HepG2 (cell line): ENCODE measurements at regions not wholly inside any gene's neighbourhood (a gene's known extent, or its start where the extent isn't known, plus 50 kb on each side); places are given as distances from the start of the nearest gene placed in this dataset.

Experiments used
- ATAC-seq: fragments of 200-7000 bp; cut with Tn5 transposase; 3 replicates; pipeline ENCODE4 v1.9.1; 2020; ENCODE audit warnings: mild to moderate bottlenecking, moderate library complexity
- BruUV-seq: library from RNA; stranded (reverse); fragments of 400-500 nt; replicated peaks from 2 replicates; lab custom pipeline; 2021; lab: Mats Ljungman, UMichigan
- CTCF ChIA-PET: fragments of 300-600 bp; formaldehyde crosslinking; extraction: SDS; loops from one replicate; lab custom pipeline; 2021; ENCODE audit warnings: low total read pairs, inconsistent platforms, low intra/inter-chr PET ratio; lab: Yijun Ruan, JAX
- POLR2A ChIA-PET: fragments of 350-600 bp; sonication (Branson Sonifier 250); formaldehyde crosslinking; loops from one replicate; lab custom pipeline; 2020; ENCODE audit warnings: antibody characterized with exemption, inconsistent platforms; lab: Yijun Ruan, JAX
- DNase-seq: peaks from one replicate; pipeline ENCODE4 v3.0.0-alpha.2; 2015; ENCODE audit warnings: low spot score
- FAIRE-seq: peaks from 3 replicates; lab custom pipeline; 2011; peaks lifted over from hg19 to GRCh38; lab: Jason Lieb, UNC
- H2AFZ ChIP-seq: one replicate; pipeline ENCODE4 v1.6.1; 2011; ENCODE audit warnings: low read length, inconsistent platforms
- H3K27ac ChIP-seq: fragments of 300-600 bp; 3 replicates; pipeline ENCODE4 v1.8.0; 2011; ENCODE audit warnings: mixed run types, mild to moderate bottlenecking, mixed read lengths, low read length, inconsistent platforms; ENCODE audit not compliant: insufficient read depth; ENCODE audit errors: extremely low read length
- H3K27me3 ChIP-seq, 2 experiments: fragments of 200-600 bp in 1 of 2; 2 replicates in 1 of 2; 3 replicates in 1 of 2; pipeline versions ENCODE4 v1.6.0 to v1.8.0; 2011; ENCODE audit warnings: low read length in 2 of 2, mild to moderate bottlenecking in 2 of 2, moderate library complexity in 2 of 2, inconsistent platforms in 1 of 2; ENCODE audit not compliant: insufficient read depth in 2 of 2, control insufficient read depth in 1 of 2
- H3K36me3 ChIP-seq, 2 experiments: fragments of 200-600 bp in 1 of 2; replicated peaks in 1 of 2; 2 replicates in 1 of 2; 3 replicates in 1 of 2; pipeline versions ENCODE4 v1.5.1 to v1.8.0; 2011; ENCODE audit warnings: low read length in 2 of 2, inconsistent platforms in 1 of 2; ENCODE audit not compliant: insufficient read depth in 2 of 2, control insufficient read depth in 1 of 2
- H3K4me1 ChIP-seq: 2 replicates; pipeline ENCODE4 v1.5.1; 2012; ENCODE audit warnings: low read length, inconsistent platforms; ENCODE audit not compliant: insufficient read depth
- H3K4me2 ChIP-seq: 2 replicates; pipeline ENCODE4 v1.6.0; 2011; ENCODE audit warnings: low read depth, low read length, inconsistent platforms
- H3K4me3 ChIP-seq, 3 experiments: fragments of 200-600 bp in 1 of 3; sonication (generic), shearing (Covaris generic) in 1 of 3; replicated peaks in 1 of 3; 2 replicates each; pipeline ENCODE4 v1.5.1; 2011 to 2016; ENCODE audit warnings: low read length in 3 of 3, inconsistent platforms in 2 of 3, low read depth in 2 of 3, mild to moderate bottlenecking in 2 of 3, control low read depth in 1 of 3, mixed read lengths in 1 of 3; ENCODE audit not compliant: insufficient read depth in 1 of 3
- H3K79me2 ChIP-seq: one replicate; pipeline ENCODE4 v1.6.1; 2011; ENCODE audit warnings: low read length, inconsistent platforms; ENCODE audit not compliant: insufficient read depth
- H3K9ac ChIP-seq: 2 replicates; pipeline ENCODE4 v1.6.0; 2011; ENCODE audit warnings: mild to moderate bottlenecking, low read depth, low read length, inconsistent platforms; ENCODE audit not compliant: insufficient read depth
- H3K9me3 ChIP-seq: 2 replicates; pipeline ENCODE4 v1.5.1; 2012; ENCODE audit warnings: mild to moderate bottlenecking, low read length
- H4K20me1 ChIP-seq: 2 replicates; pipeline ENCODE4 v1.6.0; 2011; ENCODE audit warnings: inconsistent platforms, mild to moderate bottlenecking, low read length, moderate library complexity; ENCODE audit not compliant: insufficient read depth
- EED ChIP-seq: sonication (generic); formaldehyde crosslinking; IDR thresholded peaks from 2 replicates; pipeline ENCODE4 v1.5.0; 2020; ENCODE audit warnings: mild to moderate bottlenecking, missing genetic modification reagents
- GATA4 ChIP-seq: sonication (generic); IDR thresholded peaks from 2 replicates; pipeline ENCODE4 v1.6.1; 2016; ENCODE audit warnings: antibody characterized with exemption, low read depth, borderline replicate concordance
- HHEX ChIP-seq: IDR thresholded peaks from 2 replicates; pipeline ENCODE4 v1.6.1; 2016; ENCODE audit warnings: control low read depth
- MAFK ChIP-seq, 2 experiments: IDR thresholded peaks in 1 of 2; conservative IDR thresholded peaks in 1 of 2; 2 replicates each; pipeline ENCODE4 v1.6.1; 2011; ENCODE audit warnings: improper control_type of control experiment in 2 of 2, low read length in 2 of 2
- POLR2A ChIP-seq, 2 experiments: IDR thresholded peaks; 2 replicates each; pipeline ENCODE4 v1.6.1; 2011; ENCODE audit warnings: low read depth in 2 of 2, low read length in 2 of 2, mild to moderate bottlenecking in 1 of 2, moderate library complexity in 1 of 2; ENCODE audit not compliant: insufficient read depth in 1 of 2
- ZBTB7B ChIP-seq: sonication (generic); formaldehyde crosslinking; IDR thresholded peaks from 2 replicates; pipeline ENCODE4 v1.4.0; 2020; ENCODE audit warnings: missing genetic modification reagents
- ZIK1 ChIP-seq: sonication (generic); formaldehyde crosslinking; IDR thresholded peaks from 2 replicates; pipeline ENCODE4 v1.5.0; 2020; ENCODE audit warnings: mild to moderate bottlenecking, low read depth, missing genetic modification reagents, borderline replicate concordance
- ZNF282 ChIP-seq: fragments of 450-650 bp; IDR thresholded peaks from 2 replicates; pipeline ENCODE4 v1.6.1; 2018; ENCODE audit not compliant: partially characterized antibody
- ZNF660 ChIP-seq: sonication (generic); formaldehyde crosslinking; IDR thresholded peaks from 2 replicates; pipeline ENCODE4 v1.5.1; 2020; ENCODE audit warnings: mild to moderate bottlenecking, low read depth, missing genetic modification reagents, borderline replicate concordance
- WGBS: methylation state at CpG from one replicate; pipeline ENCODE4 v1.1.6; 2017; ENCODE audit warnings: low lambda C conversion rate; 5-methylcytosine and 5-hydroxymethylcytosine counted together
- in situ Hi-C: cut with HindIII; loops from 2 replicates; pipeline ENCODE4 v1.10.0; 2017; ENCODE audit warnings: low pct_unique_long_range_greater_than_20kb; ENCODE audit not compliant: extremely low pct_ligation_motif_present
- intact Hi-C: fragments of 100-400 bp; cut with micrococcal nuclease; formaldehyde crosslinking; loops from one replicate; pipeline ENCODE4 v1.10.0; 2022; ENCODE audit not compliant: unreplicated experiment
- TF ChIP-seq, protein P1 (sequence below): sonication (generic); formaldehyde crosslinking; IDR thresholded peaks from 2 replicates; pipeline ENCODE4 v1.5.1; 2020; ENCODE audit warnings: missing genetic modification reagents, mild to moderate bottlenecking, borderline replicate concordance
- TF ChIP-seq, protein P2 (sequence below): sonication (generic); formaldehyde crosslinking; IDR thresholded peaks from 2 replicates; pipeline ENCODE4 v1.8.0; 2022; ENCODE audit warnings: missing genetic modification reagents, mild to moderate bottlenecking, moderate library complexity, borderline replicate concordance

DNA sequence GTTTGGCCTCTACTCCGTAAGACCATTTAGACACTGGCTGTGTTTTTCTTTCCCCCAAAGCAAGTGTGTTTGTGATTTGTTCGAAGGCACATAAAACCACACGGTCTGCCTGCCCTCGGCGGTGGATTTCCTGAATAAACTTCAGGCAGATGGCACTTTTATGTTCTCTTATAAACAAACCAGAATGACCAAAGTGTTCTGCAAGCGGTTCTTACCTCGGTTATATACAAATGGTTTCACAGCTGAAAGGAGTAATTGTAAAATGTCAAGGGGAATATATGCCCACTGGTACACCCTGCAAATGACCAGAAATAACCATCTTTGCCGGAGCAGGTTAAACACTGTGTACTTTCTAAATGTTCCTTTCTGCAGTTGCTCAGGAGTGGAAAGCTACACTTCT lies 1475.8 kb upstream of the TMEM132C start:
- no peak for FAIRE-seq
- Histone ChIP-seq H3K27me3 (no peaks in the 10 kb centered on the region), H2AFZ (no peak overlapping the region), H3K27ac (no peak overlapping the region), H3K9me3 (peaks cover 67% of the 10 kb centered on the region), H3K4me2 (no peak overlapping the region), H3K4me3 (no peak overlapping the region), H4K20me1 (no peaks in the 10 kb centered on the region), H3K4me1 (no peaks in the 10 kb centered on the region), H3K79me2 (no peaks in the 10 kb centered on the region), H3K9ac (no peak overlapping the region), H3K36me3 (no peaks in the 10 kb centered on the region)
- no TSS peak for BruUV-seq
- WGBS = 13% methylated on average over 8 of the region's 8 CpGs
- in situ Hi-C loops (no loop called here), intact Hi-C loops (no loop called here)
- no peak for ATAC-seq
- POLR2A ChIA-PET = no interaction called here
- no peak for DNase-seq
- CTCF ChIA-PET = no interaction called here
- no peak for TF ChIP-seq ZNF282
- no peak for TF ChIP-seq GATA4
- TF ChIP-seq ZBTB7B = no peak
- TF ChIP-seq MAFK (conservative IDR thresholded peaks at IDR 0.05 in 1 of 2, IDR thresholded peaks at IDR 0.05 in 1 of 2; ENCODE audit: low read length in 2 of 2) = no peak
- no peak for TF ChIP-seq ZIK1 (CRISPR knock-in tag)
- TF ChIP-seq, protein P1, sequence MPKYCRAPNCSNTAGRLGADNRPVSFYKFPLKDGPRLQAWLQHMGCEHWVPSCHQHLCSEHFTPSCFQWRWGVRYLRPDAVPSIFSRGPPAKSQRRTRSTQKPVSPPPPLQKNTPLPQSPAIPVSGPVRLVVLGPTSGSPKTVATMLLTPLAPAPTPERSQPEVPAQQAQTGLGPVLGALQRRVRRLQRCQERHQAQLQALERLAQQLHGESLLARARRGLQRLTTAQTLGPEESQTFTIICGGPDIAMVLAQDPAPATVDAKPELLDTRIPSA = no peak
- TF ChIP-seq POLR2A (IDR thresholded peaks at IDR 0.05; ENCODE audit: insufficient read depth in 1 of 2, low read depth in 2 of 2, low read length in 2 of 2) = no peak
- TF ChIP-seq HHEX (CRISPR knock-in tag) = no peak
- TF ChIP-seq ZNF660 (CRISPR knock-in tag) = no peak
- no peak for TF ChIP-seq EED (CRISPR knock-in tag)
- TF ChIP-seq, protein P2, sequence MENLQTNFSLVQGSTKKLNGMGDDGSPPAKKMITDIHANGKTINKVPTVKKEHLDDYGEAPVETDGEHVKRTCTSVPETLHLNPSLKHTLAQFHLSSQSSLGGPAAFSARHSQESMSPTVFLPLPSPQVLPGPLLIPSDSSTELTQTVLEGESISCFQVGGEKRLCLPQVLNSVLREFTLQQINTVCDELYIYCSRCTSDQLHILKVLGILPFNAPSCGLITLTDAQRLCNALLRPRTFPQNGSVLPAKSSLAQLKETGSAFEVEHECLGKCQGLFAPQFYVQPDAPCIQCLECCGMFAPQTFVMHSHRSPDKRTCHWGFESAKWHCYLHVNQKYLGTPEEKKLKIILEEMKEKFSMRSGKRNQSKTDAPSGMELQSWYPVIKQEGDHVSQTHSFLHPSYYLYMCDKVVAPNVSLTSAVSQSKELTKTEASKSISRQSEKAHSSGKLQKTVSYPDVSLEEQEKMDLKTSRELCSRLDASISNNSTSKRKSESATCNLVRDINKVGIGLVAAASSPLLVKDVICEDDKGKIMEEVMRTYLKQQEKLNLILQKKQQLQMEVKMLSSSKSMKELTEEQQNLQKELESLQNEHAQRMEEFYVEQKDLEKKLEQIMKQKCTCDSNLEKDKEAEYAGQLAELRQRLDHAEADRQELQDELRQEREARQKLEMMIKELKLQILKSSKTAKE (CRISPR knock-in tag) = no peak
